ENCODE measurements at regions not wholly inside any gene's neighbourhood (a gene's known extent, or its start where the extent isn't known, plus 50 kb on each side); places are given as distances from the start of the nearest gene placed in this dataset.

DNA sequence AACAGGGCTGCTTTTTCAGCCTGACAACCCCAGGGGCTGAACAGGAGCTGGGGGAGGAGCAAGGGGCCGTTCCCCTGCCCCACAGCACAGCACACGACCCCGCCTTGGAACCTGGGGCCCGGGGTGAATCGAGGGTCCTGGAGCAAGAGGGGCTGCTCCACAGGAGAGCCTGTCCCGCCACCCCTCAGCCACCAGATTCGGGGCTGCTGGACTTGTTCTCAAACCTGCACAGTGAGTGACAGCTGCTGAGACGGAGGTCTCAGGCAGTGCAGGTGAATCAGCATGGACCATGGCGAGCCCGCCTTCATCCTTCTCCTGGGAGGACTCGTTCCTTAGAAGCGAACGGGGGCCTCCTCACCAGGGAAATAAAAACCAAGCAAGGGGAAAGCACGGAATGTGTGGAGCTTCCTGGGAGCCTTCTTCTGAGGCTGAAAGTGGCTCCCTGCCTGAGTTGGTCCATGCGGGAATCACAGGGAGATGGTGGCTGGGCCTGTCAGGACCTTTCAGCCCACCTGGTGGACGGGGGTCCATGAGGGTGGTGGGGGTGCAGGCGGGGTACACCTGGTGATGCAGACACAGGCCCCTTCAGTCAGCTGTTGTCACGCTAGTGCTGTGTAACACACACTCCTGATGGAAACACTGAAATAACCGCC, 125.4 kb downstream of the SIK1 start:
- no peak for DNase-seq

DNA sequence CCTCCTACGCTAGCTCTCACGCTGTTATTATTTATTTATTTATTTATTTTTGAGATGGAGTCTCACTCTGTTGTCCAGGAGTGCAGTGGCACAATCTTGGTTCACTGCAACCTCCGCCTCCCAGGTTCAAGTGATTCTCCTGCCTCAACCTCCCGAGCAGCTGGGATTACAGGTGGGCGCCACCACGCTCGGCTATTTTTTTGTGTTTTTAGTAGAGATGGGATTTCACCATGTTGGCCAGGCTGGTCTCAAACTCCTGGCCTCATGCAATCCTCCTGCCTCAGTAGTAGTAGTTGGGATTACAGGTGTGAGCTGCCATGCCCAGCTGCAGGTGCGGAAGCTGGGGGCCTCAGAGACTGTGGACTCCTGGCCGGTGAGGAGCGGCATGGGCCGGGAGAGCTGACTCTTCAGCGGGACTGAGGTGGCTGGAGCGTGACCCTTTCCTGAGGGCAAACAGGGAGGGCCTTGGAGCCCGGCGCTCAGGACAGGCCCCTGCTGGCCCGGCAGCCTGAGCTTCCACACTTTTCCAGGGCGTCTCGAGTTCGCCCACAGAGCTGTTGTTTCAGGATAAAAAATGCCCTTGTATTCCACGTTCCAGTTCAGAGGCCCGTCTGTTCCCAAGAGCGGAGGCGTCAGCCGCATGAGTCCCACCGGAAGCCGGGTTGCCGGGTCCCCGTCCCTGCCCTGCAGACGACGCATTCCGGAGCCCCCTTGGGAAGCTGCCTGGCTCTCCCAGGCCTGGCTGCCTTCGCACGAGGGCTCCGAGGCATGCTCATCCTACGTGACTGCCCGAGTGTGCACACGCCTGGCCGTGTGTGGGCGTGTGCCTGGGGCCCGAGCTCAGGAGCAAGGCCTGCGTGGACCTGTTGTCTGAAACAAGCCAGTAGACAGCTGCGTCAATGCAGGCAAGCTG, 126.2 kb downstream of the SIK1 start:
- no peak for DNase-seq

DNA sequence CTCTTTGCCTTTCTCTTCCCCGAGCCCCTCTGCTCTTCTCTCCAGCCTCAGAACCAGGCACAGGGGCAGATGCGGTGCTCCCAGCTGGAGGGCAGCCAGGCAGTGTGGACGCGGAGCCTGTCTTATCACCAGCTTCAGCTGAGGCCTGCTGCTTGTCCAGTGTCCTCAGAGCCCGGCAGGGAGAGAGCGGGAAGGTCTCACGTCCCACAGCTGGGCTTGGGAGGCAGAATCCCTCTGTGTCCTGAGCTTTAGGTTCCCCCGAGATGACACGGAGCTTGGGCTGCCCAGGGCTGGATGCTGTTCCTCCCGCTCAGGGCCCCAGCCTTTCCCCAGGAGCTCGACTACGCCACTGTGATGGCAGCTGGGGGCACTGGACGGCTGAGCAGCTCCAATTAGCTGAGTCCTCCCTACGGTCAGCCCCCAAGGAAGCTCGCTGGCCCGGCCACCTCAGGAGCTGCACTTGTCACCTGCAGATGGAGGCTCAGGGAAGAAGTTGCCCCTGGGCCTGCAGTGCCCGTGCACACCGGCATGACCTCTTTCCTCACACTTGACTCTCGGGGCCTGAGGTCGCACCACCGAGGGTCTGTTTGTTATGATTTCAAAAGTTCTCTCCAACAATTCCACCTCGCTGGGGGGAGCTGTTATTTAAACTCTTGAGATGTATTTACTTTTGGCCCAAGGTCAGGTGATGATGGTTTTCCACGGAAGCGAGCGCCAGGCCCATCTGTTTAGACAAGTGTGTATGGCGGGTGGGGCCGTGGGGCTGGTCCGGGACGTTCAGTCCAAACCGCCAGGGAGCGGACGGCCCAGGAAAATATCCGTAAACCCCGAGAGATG, 127.3 kb downstream of the SIK1 start:
- no peak for DNase-seq

DNA sequence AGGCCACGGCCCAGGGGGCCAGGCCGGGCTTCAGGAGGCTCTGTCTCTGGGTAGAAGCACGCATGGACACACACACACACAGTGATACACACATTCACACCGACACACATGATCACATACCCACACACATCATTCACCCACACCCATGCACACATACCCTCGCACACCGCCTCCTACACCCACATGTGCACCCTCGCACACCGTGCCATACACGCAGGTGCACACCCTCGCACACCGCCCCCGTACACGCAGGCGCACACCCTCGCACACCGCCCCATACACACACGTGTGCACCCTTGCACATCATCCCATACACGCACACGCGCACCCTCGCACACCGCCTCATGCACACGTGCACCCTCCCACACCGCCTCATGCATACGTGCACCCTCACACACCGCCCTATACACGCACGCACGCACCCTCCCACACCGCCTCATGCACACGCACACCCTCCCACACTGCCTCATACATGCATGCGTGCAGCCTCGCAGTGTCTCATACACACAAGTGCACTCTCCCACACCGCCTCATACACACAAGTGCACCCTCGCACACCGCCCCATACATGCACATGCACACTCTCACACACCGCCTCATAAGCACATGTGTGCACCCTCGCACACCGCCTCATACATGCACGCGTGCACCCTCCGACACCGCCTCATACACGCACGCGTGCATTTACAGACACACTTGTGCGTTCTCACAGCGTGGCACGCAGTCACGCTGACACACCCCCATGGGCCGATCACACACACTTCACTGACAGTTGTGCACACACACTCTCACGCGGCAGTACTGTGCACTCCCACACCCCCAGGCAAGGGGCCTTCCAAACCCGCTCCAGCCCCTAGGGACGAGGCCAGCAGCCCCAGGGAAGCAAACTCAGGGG, 128.1 kb downstream of the SIK1 start:
- no peak for DNase-seq

GRCh38 chr21:43297989-43298388, 128.9 kb downstream of the SIK1 start:
- DNase-seq, result no peak

GRCh38 chr21:43297391-43297981, 128.7 kb downstream of the CRYAA start:
- DNase-seq, result no peak

DNA sequence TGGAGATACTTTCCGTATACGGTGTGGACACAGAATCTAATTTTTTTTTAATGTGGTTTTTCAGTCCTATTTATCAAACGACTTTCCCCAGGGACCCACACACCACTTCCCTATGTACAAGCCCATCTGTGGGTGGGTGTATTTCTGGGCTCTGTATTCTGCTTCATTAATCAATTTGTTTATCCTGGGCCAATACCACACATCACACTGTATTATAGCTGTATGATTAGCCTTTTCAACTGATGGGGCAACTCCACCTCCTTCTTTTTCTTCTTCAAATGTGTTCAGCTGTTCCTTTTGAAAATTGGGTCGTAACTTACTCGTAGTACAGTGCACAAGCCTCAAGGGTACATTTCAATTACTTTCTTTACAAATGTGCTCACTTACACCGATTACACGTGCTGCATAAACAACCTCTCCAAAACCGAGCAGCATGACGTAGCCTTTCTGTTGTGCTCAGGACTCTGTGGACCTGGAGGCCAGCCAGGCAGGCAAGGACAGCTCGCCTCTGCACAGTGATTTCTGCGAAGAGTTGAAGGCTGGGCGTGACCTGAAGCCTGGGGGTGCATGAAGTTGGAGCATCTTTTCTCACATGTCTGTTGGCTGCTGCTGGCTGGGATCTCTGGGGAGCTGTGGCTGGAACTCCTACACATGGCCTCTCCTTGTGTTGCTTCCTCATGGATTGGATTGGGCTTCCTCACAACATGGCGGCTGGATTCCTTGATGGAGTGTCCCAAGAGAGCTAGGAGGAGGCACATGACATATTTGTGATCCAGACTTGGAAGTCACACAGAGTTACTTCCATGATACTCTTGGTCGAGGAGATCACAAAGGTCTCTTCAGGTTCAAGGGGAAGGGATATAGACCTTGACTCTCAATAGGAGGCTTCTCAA, 126.5 kb downstream of the CRYAA start:
- no peak for DNase-seq

- DNase-seq, result no peak
These were observed 125.5 kb downstream of the CRYAA start for GRCh38 chr21:43294194-43294902.

GRCh38 chr21:43292866-43293142, 124.0 kb downstream of the CRYAA start:
- no peak for DNase-seq

DNA sequence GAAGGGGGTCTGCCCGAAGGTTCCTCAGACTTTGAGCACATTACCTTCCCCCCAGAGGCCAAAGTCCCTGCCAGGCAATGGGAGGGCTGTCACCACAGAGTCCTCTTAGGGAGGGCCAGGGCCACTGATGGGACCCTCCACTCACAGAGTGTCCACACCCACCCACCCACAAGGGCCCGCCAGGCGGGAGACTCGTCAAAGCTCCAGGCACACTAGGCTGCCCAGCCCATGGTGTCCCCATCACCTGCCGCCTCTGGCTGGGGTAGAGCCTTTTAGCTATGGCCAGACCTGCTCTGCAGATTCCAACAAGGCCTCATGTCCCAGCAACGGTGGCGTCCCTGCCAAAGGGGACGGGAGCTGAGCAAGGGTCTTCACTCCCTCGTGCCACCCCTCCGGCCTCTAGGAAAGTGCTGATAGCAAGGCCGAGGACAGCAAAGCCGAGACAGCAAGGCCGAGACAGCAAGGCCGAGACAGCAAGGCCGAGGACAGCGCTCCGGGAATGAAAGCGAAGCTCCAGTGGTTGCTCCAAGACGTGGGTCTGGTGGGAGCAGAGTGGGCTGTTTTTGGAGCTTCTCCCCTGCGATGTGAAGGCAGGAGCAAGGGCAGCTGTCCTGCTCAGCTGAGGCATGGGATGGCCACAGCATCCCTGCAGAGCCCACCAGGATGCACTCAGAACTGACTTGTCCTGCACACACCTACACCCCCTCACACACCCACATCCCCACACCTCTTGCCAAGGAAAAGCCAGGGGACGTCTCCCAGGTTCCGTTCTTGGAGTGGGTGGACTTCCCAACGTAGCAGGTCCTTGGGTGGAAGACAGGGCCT, 123.4 kb downstream of the CRYAA start:
- no peak for DNase-seq

- no peak for DNase-seq
These were observed 122.6 kb downstream of the CRYAA start for GRCh38 chr21:43291347-43291950.

DNA sequence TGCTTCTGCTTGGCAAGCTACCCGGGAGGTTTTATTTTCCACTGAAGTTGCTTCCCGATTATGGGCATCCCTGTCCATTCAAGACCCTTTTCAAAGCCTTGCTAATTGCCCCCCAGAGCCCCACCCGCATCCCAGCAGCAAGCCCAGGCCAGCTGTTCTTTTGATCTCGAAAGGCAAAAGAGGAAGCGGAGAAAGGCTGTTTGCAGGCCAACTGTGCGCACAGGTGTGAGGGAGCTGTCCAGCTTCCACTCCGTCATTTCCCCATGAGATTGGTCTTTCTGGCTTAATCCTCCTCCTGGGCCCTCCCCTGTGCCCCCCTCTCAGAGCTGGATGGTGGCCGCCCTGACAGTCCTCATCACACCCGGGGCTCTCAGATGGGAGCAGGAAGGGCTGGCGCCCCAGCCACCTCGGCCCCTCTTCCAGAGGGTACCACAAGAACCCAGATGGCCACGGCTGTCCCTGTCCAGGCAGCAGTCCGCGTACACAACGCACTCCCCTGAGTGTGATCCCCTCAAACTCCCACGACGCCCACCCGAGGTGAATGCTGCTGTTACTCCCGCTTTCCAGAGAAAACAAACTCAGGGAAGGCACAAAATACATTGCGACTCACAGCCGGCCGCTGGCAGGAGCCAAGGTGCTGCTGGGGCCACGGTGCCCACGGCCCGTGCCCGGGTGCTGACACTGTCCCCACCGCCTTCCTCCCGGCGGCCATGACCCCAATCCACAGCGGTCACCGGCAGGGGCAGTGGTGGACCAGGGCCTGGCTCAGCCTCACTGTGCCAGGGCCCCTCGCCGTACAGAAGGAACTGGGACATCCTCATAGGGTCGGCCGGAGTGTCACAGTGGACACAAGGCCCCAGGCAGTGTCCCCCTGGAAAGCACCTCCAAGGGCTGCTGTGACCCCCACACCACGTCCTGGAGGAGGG, 121.9 kb downstream of the CRYAA start:
- no peak for DNase-seq

- DNase-seq, result no peak
These were observed 121.2 kb downstream of the CRYAA start for GRCh38 chr21:43289966-43290365.

DNA sequence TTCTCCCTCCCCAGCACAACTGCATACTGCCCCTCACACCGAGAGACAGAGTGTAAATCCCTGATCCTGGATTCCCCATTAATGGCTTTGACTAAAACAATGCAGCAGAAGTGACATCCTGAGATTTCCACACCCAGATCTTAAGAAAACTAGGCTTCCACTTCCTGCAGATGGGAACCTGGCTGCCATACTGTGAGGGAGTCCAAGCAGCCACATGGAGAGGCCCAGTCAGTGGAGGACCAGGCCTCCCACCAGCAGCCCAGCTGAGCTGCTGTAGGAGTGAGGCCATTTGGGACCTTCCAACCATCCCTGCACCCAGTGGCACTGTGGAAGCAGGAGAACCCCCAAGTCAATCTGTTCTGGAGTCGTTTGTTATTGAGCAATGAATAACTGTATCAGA, 120.6 kb downstream of the CRYAA start:
- DNase-seq, result no peak

DNA sequence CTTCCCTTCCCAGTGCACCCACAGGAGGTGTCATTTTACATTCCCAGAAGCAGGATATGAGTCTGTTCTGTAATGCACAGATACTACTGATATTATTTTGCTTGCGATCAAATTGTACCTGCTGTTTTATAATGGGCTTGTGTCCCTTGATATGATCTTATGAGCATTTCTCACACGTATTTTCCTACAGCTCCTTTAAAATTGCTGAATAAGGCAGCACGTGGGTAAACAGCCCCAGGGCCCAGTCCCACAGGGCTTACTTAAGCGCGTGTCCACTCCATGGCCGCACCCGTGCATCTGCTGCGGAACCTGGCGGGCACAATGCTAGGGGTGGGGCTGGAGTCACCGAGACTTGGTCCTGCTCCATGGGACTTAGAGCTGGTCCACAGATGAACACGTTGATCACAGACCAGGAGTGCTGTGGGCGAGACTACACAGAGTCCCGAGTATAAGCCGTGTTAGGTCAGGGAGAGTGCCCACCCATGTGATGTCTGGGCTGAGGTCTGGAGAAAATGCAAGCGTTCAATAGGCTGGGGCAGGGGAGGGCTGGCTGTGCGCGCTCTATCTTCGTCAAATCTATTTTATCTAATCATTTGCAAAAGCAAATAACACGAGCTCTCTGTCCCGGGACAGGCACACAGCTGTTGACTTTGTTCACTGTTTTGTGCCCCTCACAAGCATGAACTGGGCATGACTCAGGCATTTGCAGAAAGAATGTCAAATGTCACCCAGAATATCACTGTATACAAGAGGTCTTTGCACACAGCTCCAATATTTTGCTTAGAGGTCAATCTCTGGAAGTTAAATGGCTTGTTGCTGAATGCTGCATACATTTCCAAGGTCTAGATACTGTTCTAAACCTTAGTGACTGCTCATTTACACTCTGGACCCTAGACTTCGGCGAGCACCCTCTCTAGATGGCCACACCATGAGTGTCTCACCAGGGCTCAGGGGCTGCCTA, 119.3 kb downstream of the CRYAA start:
- no peak for DNase-seq

- no peak for DNase-seq
These were observed 118.4 kb downstream of the CRYAA start for GRCh38 chr21:43287111-43287760.

Data from NK-92 treated with Interleukin-12 subunit alpha and Interleukin-12 subunit beta, amount 100 ng/mL, for 24 hours (cell line).